ENCODE measurements at regions not wholly inside any gene's neighbourhood (a gene's known extent, or its start where the extent isn't known, plus 50 kb on each side); places are given as distances from the start of the nearest gene placed in this dataset.
"Not testable (repeated sequence)": the region's sequence is repeated elsewhere in the genome, so short reads cannot be mapped to it uniquely, and the experiment has no call there.

DNA sequence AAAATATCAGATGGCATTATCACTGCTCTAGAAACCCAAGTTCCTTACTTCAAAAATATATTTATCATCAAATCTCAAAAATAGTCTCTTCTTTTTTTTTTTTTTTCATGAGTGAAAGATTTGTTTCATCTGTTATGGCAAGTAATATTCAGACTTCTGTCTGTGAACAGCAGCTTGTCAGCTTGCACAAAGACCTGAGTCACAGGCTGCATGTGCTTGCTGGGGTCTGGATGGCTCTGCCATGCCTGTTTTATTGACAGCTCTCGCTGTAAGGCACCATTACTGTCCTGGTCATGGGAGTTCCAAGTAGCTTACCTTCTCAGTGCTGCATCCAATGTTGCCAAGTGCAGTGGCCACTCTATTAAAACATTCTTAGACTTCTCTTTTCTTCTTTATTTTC lies 456.4 kb downstream of the GADD45G start:
- DNase-seq (ENCODE audit: low spot score), result no peak

DNA sequence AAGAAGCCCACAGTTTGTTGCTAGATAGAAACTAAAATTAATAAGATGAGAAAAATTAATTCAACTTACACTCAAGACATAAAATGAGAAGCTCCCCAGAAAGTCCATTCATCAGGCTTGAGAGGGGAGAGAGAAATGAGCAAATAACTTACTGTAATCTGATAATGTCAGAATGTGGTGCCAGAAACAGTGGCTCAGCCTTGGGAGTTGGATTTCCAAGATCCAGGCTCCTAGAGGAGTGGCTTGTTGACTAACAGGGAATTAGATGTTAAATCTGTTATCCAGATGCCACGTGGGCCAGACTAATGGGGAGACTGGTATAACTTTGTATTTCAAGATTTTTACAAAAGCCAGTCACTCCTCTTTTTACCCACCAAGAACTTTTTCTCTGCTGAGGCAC lies 458.2 kb downstream of the GADD45G start:
- DNase-seq (ENCODE audit: low spot score), result no peak

DNA sequence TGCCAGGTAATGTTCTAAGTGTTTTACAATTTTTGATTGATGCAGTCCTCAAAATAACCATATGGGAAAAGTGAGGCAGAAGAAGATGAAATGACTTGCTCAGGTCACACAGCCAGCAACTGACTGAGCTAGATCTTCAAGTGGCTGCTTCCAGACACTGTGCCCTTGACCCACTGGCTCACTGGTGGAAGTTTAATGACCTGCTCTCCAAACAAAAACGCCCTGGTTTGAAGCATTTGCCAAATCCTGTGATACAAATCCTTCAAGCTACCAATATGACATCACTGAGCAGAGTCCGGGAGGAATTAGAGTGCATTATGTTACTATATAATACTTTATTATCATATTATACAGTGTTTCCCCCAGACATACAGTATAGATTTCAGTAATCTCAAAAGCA lies 459.4 kb downstream of the GADD45G start:
- no peak for DNase-seq (ENCODE audit: low spot score)

DNA sequence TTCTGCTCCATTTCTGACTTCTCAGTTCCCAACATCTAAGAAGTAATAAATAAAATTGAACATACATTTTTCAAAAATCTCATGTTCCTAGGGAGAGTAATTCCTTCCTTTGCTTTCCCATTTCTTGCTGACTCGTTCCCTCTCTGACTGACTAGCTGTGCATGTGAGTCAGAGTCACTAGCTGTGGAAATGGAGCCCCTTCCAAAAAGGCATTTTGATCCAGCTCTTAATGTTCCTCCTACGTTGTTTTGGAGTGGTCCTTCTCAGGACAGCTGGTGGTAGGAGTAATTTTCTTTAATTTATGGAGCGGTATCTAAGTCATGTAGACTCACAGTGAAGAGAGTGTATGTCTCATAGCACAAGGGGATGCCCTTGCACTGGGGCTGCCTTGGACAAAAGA lies 460.2 kb downstream of the GADD45G start:
- no peak for DNase-seq (ENCODE audit: low spot score)

DNA sequence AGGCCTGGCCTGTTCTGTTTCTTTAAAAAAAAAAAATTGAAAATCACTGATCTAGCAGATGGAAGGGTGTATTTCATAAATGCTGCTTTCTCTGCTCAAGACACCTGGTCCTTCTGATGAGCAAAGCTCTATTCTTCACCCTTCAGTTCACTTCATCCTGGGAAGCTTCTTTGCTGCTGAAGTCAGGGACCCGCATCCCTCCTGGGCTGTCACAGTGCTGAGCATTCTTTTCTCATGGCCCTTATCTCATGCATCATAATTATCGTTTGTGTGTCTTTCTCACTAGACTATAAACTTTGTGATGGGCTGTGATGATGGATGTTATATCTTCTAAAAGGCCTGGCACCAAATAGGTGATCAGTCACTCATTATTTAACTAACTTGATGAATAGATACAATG lies 461.0 kb downstream of the GADD45G start:
- DNase-seq (ENCODE audit: low spot score), result no peak

DNA sequence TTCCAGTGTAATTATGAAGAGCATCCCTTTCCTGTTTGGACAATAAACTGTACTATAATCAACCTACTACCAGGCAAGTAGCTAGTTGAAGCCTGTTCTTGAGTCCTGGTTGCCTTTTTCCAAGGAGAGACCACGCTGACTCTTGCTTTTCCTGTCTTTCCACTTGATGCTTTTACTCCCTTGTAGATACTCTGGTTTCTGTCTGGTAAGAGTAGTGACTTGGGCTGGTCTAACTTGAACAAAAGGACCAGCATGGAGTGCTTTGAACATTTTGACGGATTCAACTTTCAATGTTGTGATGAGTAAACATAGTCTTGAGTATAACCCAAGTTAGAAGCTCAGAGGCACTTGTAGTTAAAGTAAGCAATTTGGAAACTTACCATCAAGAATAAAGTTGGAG lies 464.3 kb downstream of the GADD45G start:
- DNase-seq (ENCODE audit: low spot score), result no peak

DNA sequence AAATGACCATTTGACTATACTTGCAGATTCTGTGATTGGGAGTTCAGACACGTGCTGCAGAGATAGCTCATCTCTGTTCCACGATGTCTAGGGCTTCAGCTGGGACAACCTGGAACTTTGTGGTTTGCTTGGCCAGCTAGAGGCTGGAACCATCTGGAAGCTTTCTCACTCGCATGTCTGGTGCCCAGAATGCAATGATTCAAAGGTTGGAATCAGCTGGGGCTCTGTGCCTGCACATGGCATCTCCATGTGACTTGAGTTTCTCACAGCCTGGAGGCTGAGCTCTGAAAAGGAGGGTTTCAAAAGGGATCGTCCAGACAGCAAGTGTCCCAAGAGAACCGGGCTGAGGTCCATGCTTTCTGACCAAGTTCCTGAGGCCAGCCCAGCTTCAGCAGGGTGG lies 465.2 kb downstream of the GADD45G start:
- no peak for DNase-seq (ENCODE audit: low spot score)

DNA sequence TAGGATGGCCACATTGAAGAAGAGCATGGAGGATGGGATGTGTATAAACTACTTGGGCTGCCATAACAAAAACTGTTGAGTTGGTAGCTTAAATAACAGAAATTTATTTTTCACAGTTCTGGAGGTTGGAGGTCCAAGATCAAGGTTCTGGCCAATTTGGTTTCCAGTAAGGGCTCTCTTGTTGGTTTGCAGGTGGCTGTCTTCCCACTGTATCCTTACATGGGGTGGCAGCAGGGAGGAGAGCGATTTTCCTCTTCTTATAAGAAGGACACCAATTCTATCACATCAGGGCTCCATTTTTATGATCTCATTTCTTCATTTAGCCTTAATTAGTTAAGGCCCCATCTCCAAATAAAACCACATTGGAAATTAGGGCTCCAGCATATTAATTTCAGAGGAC lies 465.7 kb downstream of the GADD45G start:
- no peak for DNase-seq (ENCODE audit: low spot score)

DNA sequence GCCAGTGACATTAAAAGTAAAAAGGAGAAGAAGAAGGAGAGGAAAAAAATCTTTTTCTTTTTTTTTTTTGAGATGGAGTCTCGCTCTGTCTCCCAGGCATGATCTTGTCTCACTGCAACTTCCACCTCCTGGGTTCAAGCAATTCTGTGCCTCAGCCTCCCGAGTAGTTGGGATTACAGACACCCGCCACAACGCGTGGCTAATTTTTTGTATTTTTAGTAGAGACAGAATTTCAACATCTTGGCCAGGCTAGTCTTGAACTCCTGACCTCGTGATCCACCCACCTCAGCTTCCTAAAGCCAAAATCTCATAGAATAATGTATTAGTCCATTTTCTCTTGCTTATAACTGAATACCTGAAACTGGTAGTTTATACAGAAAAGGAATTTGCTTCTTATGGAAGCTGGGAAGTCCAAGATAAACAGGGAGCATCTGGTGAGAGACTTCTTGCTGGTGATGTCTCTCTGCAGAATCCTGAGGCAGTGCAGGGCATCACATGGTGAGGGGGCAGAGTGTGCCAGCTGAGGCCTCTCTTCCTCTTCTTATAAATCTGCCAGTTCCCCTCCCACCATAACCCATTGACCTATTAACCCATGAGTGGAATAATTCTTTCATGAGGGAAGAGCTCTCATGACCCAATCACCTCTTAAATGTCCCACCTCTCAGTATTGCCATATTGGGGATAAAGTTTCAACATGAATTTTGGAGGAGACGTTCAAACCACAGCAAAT lies 466.3 kb downstream of the GADD45G start:
- DNase-seq (ENCODE audit: low spot score), result no peak

DNA sequence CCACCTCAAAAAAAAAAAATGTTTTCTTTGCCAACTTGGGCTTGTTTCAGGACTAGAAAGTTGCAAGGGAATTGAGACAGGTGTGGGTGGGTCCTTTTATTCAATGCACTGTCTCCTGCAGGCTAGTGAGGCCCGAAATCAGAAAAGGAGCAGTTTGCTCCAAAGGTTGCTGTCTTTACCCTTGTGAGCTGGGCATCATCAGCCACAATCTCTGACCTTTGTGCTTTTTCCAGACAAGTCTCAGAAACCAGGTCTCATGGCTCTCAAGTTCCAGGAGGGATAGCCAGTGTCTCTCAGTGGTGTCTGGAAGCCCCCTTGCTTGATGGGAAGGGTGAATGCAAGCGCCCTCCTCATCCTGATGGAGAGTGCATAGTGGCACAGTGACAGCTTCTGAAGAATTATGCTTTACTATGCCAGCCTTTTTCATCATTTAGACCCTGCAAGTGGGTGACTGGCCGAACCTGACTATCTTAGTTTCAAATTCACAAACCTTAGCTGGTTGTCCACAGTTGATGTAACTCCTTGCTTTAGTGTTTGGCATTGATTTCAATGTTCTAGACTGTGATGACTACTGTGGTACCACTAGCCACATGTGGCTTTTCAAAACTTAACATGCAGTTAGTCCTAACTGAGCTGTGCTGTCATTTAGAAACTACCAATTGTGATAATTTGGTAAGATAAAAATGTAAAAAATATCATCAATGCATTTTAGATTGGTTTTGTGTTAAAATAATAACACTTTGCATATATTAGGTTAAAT lies 468.6 kb downstream of the GADD45G start:
- DNase-seq (ENCODE audit: low spot score), result no peak

DNA sequence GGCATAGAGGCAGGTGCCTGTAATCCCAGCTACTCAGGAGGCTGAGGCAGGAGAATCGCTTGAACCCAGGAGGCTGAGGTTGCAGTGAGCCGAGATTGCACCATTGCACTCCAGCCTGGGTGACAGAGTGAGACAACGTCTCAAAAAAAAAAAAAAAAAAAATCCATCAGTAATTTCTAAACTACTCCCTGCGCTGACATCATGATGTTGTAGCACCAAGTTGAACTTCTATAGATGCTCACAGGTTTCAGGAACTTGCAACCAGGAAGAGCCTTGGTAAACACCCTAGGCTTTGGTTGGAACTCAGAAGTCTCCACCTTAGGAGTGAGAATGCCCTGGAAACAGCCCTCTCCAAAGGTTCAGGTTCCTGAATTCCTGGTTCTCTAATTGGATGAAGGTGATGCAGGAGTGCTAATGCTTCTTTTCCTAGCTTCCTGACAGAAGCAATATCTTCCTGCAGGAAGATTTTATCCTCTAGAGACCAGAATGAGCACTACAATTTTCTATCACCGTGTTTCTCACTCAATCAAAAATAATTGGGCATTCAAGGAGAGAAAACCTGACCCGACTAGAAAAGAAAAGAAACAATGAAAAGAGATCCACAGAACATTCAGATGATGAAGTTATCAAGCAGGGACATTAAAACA lies 469.6 kb downstream of the GADD45G start:
- no peak for DNase-seq (ENCODE audit: low spot score)

DNA sequence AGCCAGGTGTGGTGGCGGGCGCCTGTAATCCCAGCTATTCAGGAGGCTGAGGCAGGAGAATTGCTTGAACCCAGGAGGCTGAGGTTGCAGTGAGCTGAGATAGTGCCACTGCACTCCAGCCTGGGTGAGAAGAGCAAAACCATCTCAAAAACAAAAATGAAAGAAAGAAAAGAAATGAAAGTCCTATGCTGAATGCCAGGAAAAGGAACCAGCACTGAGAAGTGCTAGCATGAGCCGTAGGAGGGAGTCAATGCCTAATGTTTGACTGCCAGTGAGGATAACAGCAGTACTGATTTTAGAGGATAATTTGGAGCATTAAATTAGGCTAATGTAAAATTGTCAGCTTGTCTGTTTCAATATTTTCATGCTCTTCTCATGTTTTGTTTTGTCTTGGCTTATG lies 472.8 kb downstream of the GADD45G start:
- not testable (repeated sequence) for DNase-seq (ENCODE audit: low spot score)

DNA sequence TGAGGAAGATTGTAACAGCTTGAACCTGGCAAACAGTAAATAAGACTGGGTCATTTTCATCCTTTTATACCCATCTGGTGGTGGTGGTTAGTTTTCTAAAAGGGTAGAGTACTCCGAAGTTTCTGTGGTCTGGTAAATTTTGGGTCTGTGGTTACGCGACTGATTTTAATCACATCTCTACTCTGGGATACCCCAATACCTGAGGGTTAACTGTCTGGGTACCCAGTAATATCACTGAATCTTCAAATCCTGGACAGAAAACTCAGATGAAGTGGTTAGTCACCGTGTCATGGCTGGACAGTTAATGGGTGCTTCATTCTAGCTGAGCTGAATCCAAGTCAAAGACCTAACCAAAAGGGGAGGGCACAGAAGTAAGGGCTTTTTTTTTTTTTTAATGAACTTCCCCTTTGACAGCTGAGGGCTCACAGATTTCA lies 474.2 kb downstream of the GADD45G start:
- DNase-seq (ENCODE audit: low spot score), result no peak

DNA sequence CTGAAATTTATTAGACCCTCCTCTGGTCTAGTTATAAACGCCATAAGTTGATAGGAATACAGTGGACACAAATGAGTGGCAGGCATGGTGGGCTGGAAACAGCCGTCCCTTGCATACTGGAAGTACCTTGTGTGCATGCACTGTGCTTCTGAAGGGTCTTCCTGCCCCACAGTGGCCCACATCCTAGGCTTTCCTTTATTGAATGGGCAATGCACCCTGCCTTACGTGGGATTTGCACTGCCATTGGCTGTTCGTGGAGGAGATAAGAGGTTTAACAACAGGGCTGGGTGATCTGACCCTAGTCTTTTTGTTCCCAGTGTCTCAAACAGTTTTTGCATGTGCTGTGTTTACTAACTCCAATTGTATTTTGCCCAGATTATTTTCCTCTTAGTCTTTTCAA lies 480.8 kb downstream of the GADD45G start:
- no peak for DNase-seq (ENCODE audit: low spot score)

DNA sequence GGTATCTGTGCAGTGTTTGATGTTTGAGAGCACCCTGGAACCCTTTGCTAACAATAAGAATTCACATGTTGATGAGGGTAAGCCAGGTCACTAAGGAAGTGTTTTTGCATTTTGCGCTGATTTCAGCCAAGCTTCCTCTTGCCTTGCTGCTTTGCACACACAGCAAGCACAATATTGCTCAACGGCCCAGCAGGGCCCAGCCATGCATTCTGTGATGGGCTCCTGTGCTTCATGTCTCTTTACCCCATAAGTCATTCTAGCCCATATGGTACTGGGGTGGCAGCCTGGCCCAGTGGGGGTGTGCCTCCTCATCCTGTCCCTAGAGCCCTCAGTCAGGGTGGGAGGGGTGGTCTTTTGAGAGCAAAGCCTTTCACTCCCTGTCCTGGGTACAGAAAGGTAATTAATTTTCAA lies 481.3 kb downstream of the GADD45G start:
- no peak for DNase-seq (ENCODE audit: low spot score)

DNA sequence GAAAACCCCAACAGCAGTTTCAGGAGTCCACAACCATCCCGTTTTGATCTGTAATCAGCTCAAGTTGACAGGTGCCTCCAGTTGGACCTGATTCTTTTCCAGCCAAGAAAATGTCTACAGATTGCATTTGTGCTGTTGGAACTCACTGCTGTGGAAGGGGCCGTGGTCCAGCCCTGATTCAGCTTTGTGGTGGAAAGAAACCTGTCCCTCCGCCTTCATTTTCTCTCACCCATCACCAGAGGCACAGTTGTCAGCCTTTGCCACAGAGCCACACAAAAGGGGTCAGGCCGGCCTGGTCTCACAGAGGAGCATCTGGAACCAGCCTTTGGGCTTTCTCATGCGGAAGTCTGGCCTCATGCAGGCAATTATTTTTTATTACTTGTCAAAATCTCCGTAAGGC lies 483.6 kb downstream of the GADD45G start:
- DNase-seq (ENCODE audit: low spot score), result no peak

DNA sequence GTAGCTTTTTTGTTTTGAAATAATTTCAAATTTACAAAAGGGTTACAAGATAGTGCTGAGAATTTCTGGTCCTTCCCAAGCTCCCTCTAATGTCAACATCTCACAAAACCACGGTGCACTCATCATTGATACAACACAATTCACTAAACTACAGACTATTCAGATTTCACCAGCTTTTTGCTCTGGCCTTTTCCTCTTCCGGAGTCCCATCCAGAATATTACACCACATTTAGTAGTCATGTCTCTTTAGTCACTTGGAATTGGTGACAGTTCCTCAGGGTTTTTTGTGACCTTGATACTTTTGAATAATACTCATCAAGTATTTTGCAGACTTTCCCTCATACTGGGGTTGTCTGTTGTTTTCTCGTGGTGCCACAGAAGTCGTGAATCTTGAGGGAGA lies 484.0 kb downstream of the GADD45G start:
- no peak for DNase-seq (ENCODE audit: low spot score)

DNA sequence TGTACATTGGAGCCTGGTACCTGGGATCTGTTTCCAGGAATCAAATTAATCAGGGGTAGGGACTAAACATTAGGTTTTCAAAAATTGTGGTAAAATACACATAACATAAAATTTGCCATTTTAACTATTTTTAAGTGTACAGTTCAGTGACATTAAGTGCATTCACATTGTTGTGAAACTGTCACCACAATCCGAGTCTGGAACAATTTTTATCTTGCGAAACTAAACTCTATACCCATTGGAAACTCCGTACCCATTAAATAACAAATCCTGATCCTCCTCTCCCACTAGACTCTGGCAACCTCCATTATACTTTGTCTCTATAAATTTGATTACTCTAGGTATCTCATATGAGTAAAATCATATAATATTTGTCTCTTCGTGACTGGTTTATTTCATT lies 486.2 kb downstream of the GADD45G start:
- DNase-seq (ENCODE audit: low spot score), result no peak

DNA sequence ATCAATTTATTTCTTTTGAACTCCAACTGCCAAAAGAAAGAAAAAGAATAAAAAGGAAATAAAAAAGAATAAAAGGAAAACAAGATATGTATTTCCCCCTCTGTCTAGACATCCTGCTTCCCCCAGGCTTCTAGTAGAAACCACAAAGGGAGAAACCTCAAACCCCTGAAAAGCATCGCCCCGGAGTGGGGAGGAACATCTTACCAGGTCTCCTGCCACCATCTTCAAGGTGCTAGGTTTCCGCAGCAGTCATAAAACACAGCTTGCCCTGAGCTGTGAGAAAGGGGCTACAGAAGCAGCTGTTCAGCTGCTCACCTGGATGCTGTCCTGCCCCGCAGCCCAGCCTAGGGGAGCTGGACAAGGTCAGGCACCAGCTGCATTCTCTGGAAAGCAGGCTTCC lies 487.7 kb downstream of the GADD45G start:
- no peak for DNase-seq (ENCODE audit: low spot score)

DNA sequence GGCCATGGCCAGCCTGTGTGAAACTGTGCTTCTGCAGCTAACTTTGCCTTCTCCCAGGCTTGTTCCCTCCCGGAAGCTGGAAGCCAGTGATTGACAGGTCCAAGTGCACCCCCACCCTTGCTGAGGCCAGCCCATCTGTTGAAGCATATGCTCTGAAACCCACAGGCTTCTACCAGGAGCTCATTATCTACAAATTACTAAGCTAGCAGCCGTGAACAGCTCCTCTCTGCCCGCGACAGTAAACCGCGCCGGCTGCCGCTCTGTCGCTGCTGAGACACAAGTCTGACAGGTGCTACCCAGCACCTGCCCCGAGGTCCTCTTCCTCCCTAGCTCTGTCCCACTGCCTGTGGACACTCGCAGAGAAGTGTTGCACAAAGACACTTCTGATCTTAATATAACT lies 490.9 kb downstream of the GADD45G start:
- DNase-seq (ENCODE audit: low spot score), result peak; percentile 55

DNA sequence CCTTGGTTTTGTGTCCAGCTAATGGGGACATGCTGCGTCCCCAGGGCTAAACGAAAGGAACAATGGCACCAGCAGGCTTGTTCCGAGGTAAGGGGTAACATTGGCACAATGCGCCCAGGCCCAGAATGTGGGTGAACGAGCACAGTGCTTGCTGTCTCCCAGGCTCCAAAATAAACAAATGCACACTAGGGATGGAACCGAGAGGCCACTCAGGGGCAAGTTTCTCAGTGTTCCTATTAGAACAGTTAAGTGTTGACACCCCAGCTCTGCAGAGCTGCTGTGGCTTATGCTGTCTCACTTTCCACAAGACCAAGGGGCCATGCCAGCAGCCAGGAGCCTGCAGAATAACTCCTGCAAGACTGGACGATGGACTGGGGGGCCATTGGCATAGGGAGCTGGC lies 492.4 kb downstream of the GADD45G start:
- DNase-seq (ENCODE audit: low spot score), result no peak

DNA sequence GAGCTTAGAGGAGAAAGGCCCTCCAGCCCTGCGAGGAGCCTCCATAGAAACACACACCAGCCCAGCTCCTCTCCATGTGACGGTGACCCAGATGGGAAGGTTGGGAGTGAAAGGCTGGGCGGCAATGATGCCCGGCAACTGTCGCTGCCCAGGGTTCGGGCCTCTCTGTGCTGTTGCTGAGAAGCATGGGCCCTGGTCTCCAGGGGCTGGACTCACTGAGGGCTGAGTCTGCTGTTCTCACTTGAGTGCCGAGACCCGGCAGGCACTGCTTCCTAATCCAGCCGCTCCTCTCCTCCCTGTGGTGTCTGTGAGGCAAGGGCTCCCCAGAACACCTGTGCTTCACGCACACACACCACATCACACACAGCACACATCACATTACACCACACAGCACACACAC lies 493.6 kb downstream of the GADD45G start:
- DNase-seq (ENCODE audit: low spot score), result no peak

DNA sequence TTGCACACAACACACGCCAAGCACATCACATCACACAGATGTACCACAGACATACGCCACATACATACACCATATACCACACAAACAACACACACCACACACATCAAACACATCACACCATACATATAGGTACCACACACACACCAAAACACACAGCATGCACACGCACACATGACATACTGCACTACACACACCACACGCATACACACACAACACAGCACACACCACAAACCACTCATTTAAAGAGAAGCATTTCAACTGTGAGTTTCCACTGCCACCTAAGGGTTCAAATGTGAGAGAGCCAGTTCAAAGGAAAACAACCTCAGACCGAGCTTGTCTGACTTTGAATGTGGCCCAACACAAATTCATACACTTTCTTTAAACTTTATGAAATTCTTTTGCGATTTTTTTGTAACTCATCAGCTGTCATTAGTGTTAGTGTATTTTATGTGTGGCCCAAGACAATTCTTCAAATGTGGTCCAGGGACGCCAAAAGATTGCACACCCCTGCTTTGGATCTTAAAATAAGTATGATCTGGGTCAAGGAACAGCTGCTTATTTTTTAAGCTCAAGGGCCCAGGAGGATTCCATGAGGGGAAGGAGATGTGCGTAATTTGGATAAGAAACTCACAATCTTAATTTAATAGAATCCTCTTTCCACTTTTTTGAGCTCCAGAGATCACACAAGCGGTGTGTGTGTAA lies 494.6 kb downstream of the GADD45G start:
- DNase-seq (ENCODE audit: low spot score), result peak; percentile 29
